ENCODE measurements at regions not wholly inside any gene's neighbourhood (a gene's known extent, or its start where the extent isn't known, plus 50 kb on each side); places are given as distances from the start of the nearest gene placed in this dataset.

DNA sequence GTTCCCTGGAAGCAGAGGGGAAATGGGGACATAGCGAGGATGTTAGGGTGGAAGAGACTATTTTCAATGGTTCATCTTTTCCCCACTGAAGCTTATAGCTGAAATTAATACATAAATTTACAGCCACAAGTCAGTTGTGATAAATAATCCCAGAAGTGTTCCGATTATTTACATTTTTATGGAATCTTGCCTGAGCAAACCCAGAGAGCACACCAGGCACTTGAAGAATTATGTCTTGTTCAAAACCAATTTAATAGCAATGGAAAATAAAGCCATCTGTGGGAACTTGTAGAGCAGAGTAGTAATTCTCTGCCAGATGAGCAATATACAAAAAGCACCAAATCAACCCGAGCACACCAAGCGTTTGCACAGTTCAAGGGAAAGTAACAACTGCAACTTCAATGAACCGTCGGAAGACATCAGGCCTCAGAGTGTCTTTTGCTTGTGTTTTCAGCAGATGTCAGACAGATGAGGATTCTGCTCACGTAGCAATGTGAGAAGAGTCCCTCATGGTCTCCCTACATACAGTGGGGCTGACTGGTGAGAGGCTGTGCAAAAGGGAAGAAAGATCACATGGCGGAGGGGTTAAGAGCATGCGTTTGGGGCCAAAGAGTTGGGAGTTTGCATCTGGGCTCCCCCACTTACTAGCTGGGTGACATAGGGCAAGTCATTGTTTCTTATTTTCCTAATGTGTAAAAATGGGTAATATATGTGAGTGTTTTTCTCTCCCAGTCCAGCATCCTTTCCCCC lies 148.7 kb upstream of the HS3ST2 start:
- H3K36me3 ChIP-seq (replicated peaks) = no peaks in the 10 kb centered on the region
- no peak overlapping the region for H3K4me3 ChIP-seq
- 0 out of 2 replicates have a peak, but pooled peaks cover 4% of the 10 kb centered on the region for H3K27me3 ChIP-seq (ENCODE audit: low read depth)
- DNase-seq (ENCODE audit: low spot score in 2 of 2) = no peak
- H3K4me1 ChIP-seq = no peaks in the 10 kb centered on the region
- H3K9me3 ChIP-seq = peaks cover 3% of the 10 kb centered on the region; the same call in 1 of the 2 replicates
- in situ Hi-C loops (cut with MboI; ENCODE audit: low sequenced_read_pairs) = loop anchor here (25.0 kb wide), 1 partner anchor 328 kb away; no protein-coding TSS in a partner anchor

DNA sequence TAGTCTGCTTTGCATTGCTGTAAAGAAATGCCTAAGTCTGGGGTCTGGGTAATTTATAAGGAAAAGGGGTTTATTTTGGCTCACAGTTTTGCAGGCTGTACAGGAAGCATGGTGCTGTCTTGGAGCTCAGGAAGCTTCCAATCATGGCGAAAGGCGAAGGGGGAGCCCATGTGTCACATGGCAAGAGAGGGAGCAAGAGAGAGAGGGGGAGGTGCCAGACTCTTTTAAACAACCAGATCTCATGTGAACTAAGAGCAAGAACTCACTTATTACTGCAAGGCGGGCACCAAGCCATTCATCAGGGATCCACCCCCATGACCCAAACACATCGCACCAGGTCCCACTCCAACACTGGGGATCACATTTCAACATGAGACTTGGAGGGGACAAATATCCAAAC lies 148.2 kb upstream of the HS3ST2 start:
- in situ Hi-C loops (cut with MboI; ENCODE audit: low sequenced_read_pairs) = loop anchor here (25.0 kb wide), 1 partner anchor 329 kb away; no protein-coding TSS in a partner anchor
- H3K9me3 ChIP-seq = peaks cover 3% of the 10 kb centered on the region; the same call in 1 of the 2 replicates
- DNase-seq (ENCODE audit: low spot score in 2 of 2) = no peak
- H3K4me1 ChIP-seq = no peaks in the 10 kb centered on the region
- H3K27me3 ChIP-seq (ENCODE audit: low read depth) = 0 out of 2 replicates have a peak, but pooled peaks cover 4% of the 10 kb centered on the region
- no peak overlapping the region for H3K4me3 ChIP-seq
- H3K36me3 ChIP-seq (replicated peaks) = no peaks in the 10 kb centered on the region

DNA sequence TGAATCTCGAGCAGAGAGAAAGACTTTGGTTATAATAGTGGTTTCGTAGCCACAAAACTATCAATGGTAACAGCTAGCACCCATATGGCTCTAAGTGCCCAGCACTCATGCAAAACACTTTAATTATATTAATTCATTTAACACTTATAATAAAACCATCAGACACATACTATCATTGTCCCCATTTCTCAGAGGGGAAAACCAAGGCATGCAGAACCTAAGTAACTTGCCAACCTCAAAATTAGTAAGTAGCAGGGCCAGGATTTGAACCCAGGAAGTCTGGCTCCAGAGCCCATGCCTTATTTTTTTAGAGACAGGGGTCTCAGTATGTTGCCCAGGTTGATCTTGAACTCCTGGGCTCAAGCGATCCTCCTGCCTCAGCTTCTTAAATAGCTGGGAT lies 145.6 kb upstream of the HS3ST2 start:
- no peaks in the 10 kb centered on the region for H3K36me3 ChIP-seq (replicated peaks)

DNA sequence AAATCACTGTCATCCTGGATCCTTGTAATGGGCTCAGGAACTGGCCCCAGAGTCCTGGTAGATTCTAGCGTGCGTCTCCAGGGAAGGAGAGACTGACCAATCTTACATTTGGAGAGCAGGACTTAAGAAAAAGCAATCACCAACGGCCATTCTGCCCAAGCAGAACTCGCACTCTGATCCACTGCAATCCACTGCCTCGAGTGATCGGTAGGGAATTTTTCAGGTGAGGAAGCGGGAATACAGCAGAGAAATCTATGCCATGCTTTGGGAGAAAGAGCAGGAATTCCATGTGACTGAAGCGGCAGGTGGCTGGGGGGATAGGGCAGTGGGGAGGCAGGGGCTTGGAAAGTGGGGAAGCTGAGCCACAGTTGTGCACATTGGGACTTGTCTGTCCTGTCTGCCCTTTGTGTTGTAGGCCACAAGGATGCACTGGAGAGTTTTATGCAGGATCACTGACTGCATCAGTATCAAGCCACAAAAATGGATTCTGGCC lies 143.9 kb upstream of the HS3ST2 start:
- no peak for DNase-seq (ENCODE audit: low spot score in 2 of 2)
- H3K4me1 ChIP-seq = no peaks in the 10 kb centered on the region
- in situ Hi-C loops (cut with MboI; ENCODE audit: low sequenced_read_pairs) = loop anchor here (10.0 to 25.0 kb wide), 2 partner anchors 333 to 1515 kb away; partner anchors contain the start of genes DNAH3 and LDAF1
- no peaks in the 10 kb centered on the region; the same call in 1 of the 2 replicates for H3K27me3 ChIP-seq (ENCODE audit: low read depth)
- no peaks in the 10 kb centered on the region for H3K36me3 ChIP-seq (replicated peaks)
- H3K9me3 ChIP-seq = no peaks in the 10 kb centered on the region
- no peak overlapping the region for H3K4me3 ChIP-seq

More for the DNA sequence above, 145.6 kb upstream of the HS3ST2 start:
- H3K9me3 ChIP-seq = no peaks in the 10 kb centered on the region
- H3K4me1 ChIP-seq = no peaks in the 10 kb centered on the region
- H3K27me3 ChIP-seq (ENCODE audit: low read depth) = peaks cover 4% of the 10 kb centered on the region; the same call in 1 of the 2 replicates
- no peak overlapping the region for H3K4me3 ChIP-seq
- in situ Hi-C loops (cut with MboI; ENCODE audit: low sequenced_read_pairs) = loop anchor here (25.0 kb wide), 1 partner anchor 331 kb away; no protein-coding TSS in a partner anchor
- no peak for DNase-seq (ENCODE audit: low spot score in 2 of 2)

DNA sequence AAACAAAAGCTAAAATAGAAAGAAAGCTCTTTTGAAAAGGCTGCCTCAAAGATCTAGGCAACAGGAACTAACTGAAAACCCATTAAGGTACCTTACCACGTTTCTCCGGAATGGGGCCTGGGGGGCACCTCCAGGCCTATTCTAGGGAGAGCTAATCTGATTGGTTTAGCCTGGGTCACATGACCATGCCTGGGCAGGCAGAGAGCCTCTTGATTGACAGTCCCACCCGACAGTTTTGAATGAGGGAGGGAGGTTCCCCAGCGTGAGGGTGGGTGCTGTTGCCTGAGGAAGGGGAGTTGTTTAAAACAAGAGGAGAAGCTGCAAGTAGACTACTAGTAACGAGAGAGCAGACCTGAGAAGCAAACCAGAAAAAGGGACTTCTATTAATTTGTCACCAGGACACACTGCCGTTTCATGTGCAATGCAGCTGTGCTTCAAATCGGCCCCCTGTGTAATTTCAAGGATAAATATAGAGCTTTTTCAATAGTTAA lies 143.4 kb upstream of the HS3ST2 start:
- no peak overlapping the region for H3K4me3 ChIP-seq
- no peaks in the 10 kb centered on the region for H3K36me3 ChIP-seq (replicated peaks)
- H3K4me1 ChIP-seq = no peaks in the 10 kb centered on the region
- in situ Hi-C loops (cut with MboI; ENCODE audit: low sequenced_read_pairs) = loop anchor here (10.0 to 25.0 kb wide), 2 partner anchors 333 to 1516 kb away; partner anchors contain the start of genes DNAH3 and LDAF1
- no peaks in the 10 kb centered on the region for H3K9me3 ChIP-seq
- H3K27me3 ChIP-seq (ENCODE audit: low read depth) = no peaks in the 10 kb centered on the region; the same call in 1 of the 2 replicates
- DNase-seq (ENCODE audit: low spot score in 2 of 2) = peak; percentile 46 to 78

DNA sequence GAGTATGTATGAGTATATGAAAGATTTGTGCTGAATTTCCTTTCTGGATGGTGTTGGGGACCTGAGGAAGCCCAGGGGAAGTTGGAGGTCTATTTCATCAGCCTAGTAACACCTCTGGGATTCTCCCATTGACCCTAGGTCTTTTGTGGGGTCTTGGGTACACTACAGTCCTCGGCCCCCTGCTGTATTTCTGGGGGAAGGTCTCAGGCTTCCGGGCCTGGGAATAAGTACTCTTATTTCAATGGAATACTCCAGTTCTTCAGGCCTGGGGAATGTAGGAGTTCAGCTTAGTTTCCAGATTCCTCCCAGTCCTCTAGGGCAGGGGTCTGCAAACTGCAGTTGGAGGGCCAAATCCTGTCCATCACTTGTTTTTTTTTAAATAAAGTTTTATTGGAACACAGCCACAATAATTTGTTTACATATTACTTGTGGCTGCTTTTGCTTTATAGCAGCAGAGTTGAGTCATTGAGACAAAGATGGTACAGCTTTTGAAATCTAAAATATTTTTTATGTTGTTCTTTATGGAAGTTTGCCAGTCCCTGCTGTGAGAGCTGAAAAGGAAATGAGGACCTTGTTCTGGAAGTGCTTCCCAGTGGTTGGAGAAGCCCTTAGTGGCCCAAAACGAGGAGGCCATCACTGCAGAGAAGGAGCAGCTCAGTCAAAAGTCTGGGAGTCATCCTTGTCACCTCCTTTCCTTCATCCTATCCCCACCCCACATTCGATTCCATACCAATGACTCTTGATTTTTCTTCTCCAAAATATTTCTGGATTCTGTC lies 142.5 kb upstream of the HS3ST2 start:
- in situ Hi-C loops (cut with MboI; ENCODE audit: low sequenced_read_pairs) = loop anchor here (10.0 to 25.0 kb wide), 2 partner anchors 334 to 1517 kb away; partner anchors contain the start of genes DNAH3 and LDAF1
- no peaks in the 10 kb centered on the region; the same call in 1 of the 2 replicates for H3K27me3 ChIP-seq (ENCODE audit: low read depth)
- H3K4me3 ChIP-seq = no peak overlapping the region
- H3K36me3 ChIP-seq (replicated peaks) = no peaks in the 10 kb centered on the region
- no peaks in the 10 kb centered on the region for H3K4me1 ChIP-seq
- no peak for DNase-seq (ENCODE audit: low spot score in 2 of 2)
- H3K9me3 ChIP-seq = no peaks in the 10 kb centered on the region

DNA sequence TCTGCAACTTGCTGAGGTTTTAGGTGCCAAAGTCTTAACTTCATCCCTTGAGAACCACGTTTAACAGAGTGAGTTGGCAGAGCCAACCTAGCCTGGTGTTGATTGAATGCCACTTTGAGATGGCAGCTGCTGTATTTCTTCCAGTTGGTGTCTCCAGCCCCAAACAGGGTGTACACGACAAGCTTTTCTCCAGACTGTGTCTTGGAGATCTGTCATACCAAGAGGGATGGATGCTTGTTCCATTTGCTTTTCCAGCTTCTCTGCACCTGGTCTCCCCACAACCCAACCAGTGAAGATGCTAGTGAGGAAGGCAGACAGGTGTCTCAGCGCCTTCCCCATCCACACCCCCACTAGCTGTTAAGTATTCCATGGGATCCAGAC lies 141.1 kb upstream of the HS3ST2 start:
- no peak overlapping the region for H3K4me3 ChIP-seq
- in situ Hi-C loops (cut with MboI; ENCODE audit: low sequenced_read_pairs) = loop anchor here (10.0 to 25.0 kb wide), 2 partner anchors 336 to 1518 kb away; partner anchors contain the start of genes DNAH3 and LDAF1
- H3K36me3 ChIP-seq (replicated peaks) = no peaks in the 10 kb centered on the region
- no peaks in the 10 kb centered on the region for H3K9me3 ChIP-seq
- H3K4me1 ChIP-seq = no peaks in the 10 kb centered on the region
- no peak for DNase-seq (ENCODE audit: low spot score in 2 of 2)
- no peaks in the 10 kb centered on the region; the same call in 1 of the 2 replicates for H3K27me3 ChIP-seq (ENCODE audit: low read depth)

DNA sequence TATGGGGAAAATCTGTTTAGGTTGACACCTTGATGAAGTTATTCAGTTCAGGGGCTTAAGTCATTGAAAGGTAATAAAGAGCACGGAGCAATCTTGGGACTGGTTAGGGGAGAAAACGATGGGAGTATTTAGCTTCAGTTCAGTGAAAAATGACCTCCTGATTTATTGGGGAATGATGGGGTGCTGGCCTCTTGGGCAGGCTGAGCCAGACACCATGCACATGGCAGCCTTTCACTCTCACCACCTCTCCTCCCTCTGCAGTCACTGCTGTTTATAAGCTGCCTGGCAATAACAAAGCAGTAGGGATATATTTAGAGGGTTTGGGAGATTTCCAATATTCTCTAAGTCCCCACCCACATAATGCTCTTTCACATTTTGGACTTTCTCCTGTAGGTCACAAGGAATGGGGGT lies 140.5 kb upstream of the HS3ST2 start:
- no peak for DNase-seq (ENCODE audit: low spot score in 2 of 2)
- Histone ChIP-seq H3K9me3 (no peaks in the 10 kb centered on the region), H3K4me3 (no peak overlapping the region), H3K4me1 (no peaks in the 10 kb centered on the region), H3K36me3 (replicated peaks) (no peaks in the 10 kb centered on the region), H3K27me3 (ENCODE audit: low read depth) (no peaks in the 10 kb centered on the region; the same call in 1 of the 2 replicates)
- in situ Hi-C loops (cut with MboI; ENCODE audit: low sequenced_read_pairs) = loop anchor here (10.0 to 25.0 kb wide), 2 partner anchors 336 to 1519 kb away; partner anchors contain the start of genes DNAH3 and LDAF1

DNA sequence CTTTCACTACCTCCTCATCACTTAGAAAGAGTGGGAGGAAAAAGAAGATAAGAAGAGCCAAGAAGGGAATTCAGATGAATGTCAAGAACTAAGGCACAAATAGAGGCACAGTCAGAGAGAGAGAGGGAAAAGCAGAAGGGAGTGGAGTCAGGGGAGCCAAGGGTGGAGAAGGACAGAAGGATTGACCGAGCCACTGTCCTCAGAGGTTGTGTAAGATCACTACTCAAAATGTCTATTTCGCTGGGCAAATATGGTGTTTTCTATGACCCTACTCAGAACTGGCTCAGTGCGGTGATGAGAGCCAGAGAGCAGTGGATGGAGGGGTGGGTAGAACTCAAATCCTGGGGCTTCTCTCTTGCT lies 139.2 kb upstream of the HS3ST2 start:
- no peak for DNase-seq (ENCODE audit: low spot score in 2 of 2)
- Histone ChIP-seq H3K4me3 (no peak overlapping the region), H3K9me3 (no peaks in the 10 kb centered on the region), H3K36me3 (replicated peaks) (no peaks in the 10 kb centered on the region), H3K27me3 (ENCODE audit: low read depth) (peaks cover 3% of the 10 kb centered on the region), H3K4me1 (no peaks in the 10 kb centered on the region)
- in situ Hi-C loops (cut with MboI; ENCODE audit: low sequenced_read_pairs) = loop anchor here (10.0 to 25.0 kb wide), 2 partner anchors 338 to 1520 kb away; partner anchors contain the start of genes DNAH3 and LDAF1

DNA sequence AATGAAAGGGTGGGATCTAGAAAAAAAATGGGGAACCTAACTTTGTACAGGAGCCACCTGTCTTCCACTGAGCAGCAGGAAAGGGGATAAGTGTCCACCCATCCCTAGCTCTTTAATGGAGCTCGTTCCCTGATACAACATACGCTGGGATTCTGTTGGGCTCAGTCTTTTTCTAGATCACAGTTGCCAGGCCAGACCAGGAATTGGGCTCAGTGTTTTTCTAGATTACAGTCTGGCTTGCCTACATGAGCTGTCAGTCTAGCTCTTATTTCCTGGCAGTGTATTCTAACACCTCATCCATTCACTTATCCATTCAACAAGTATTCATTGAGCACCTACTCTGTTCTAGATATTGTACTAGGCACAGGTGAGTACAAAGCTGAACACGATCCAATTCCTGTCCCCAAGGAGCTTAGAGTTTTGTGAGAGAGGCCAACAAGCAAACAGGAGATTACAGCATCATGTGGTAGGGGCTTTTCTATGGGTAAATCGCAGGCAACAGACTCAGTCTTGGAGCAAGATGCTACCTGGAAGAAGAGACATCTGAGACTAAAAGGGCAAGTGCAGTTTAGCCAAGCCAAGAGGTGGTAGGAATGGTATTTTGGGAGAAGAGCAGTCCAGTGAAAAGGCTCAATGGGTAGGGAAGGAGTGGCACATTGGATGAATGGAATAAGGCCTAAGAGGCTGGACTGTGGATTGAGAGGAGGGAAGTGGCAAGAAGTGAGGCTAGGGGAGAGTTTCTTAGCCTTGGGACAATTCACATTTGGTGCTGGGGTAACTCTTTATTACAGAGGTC lies 138.0 kb upstream of the HS3ST2 start:
- no peaks in the 10 kb centered on the region for H3K36me3 ChIP-seq (replicated peaks)
- in situ Hi-C loops (cut with MboI; ENCODE audit: low sequenced_read_pairs) = loop anchor here (10.0 kb wide), 1 partner anchor 1521 kb away; the partner anchor contains the start of genes DNAH3 and LDAF1

DNA sequence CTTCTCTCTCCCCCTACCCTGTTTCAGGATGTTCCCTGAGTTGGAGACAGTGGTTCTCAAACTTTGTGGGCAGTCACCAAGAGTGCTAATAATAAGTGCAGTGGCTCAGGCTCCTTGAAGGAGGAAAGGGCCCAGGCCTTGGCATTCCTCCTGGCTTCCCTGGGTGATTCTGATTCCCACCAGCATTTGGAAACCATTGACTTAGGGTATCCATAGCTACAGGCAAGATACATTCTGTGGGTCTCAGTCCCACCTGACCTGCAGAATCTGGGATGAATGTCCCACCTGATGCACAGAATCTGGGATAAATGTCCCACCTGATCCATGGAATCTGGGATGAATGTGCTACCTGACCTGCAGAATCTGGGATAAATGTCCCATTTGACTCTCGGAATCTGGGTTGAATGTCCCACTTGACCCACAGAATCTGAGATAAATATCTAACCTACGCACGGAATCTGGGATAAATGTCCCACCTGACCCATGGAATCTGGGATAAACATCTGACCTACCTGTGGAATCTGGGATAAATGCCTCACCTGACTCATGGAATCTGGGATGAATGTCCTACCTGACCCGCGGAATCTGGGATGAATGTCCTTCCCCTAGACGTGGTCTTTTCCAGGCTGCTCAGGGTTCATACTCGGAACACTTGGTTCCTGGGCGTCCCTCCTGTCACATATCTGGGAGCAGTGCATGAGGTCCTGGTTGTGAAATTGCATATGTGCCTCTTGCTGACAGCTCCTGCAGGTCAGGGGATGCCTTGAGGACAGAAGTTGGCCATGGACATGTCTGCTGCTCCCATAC lies 136.7 kb upstream of the HS3ST2 start:
- DNase-seq (ENCODE audit: low spot score in 2 of 2) = no peak
- no peaks in the 10 kb centered on the region for H3K9me3 ChIP-seq
- no peak overlapping the region for H3K4me3 ChIP-seq
- H3K36me3 ChIP-seq (replicated peaks) = no peaks in the 10 kb centered on the region
- peaks cover 3% of the 10 kb centered on the region for H3K27me3 ChIP-seq (ENCODE audit: low read depth)
- in situ Hi-C loops (cut with MboI; ENCODE audit: low sequenced_read_pairs) = loop anchor here (10.0 kb wide), 1 partner anchor 1522 kb away; the partner anchor contains the start of genes DNAH3 and LDAF1
- H3K4me1 ChIP-seq = no peaks in the 10 kb centered on the region

More for the DNA sequence above, 138.0 kb upstream of the HS3ST2 start:
- H3K27me3 ChIP-seq (ENCODE audit: low read depth) = peaks cover 3% of the 10 kb centered on the region
- H3K9me3 ChIP-seq = no peaks in the 10 kb centered on the region
- no peaks in the 10 kb centered on the region for H3K4me1 ChIP-seq
- no peak for DNase-seq (ENCODE audit: low spot score in 2 of 2)
- no peak overlapping the region for H3K4me3 ChIP-seq

DNA sequence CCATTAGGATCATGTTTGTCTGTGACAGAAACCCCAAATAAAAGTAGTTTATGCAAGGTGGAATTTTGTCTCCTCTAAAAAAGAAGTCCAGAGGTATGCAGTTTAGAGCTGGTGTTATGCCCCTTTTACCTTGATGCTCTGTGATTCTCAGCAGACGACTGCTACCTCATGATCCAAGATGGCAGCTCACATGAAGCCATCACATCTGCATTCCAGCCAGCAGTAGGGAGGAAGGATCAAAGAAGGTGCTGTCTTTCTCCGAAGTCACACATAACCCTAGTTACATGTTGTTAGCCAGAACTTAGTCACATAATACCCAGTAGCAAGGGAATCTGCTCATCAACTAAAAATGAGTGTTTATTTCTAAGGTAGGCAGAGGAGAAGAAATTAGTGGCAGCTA lies 135.7 kb upstream of the HS3ST2 start:
- H3K4me3 ChIP-seq = no peak overlapping the region
- DNase-seq (ENCODE audit: low spot score in 2 of 2) = no peak
- H3K4me1 ChIP-seq = no peaks in the 10 kb centered on the region
- in situ Hi-C loops (cut with MboI; ENCODE audit: low sequenced_read_pairs) = loop anchor here (10.0 kb wide), 1 partner anchor 1524 kb away; the partner anchor contains the start of genes DNAH3 and LDAF1
- peaks cover 3% of the 10 kb centered on the region; the same call in 1 of the 2 replicates for H3K27me3 ChIP-seq (ENCODE audit: low read depth)
- H3K9me3 ChIP-seq = no peaks in the 10 kb centered on the region
- no peaks in the 10 kb centered on the region for H3K36me3 ChIP-seq (replicated peaks)
